Sigmoid colon (tissue), 4 donors: ENCODE measurements at regions not wholly inside any gene's neighbourhood (a gene's known extent, or its start where the extent isn't known, plus 50 kb on each side); places are given as distances from the start of the nearest gene placed in this dataset.

Source experiments
- CTCF ChIP-seq, 4 experiments: fragments of 450-650 bp in 3 of 4; fragments of 200-600 bp in 1 of 4; IDR thresholded peaks; one replicate each; pipeline ENCODE4 v1.5.1; 2016 to 2019; ENCODE audit warnings: antibody characterized with exemption in 4 of 4, mild to moderate bottlenecking in 3 of 4, moderate library complexity in 2 of 4
- POLR2A ChIP-seq, 2 donors: fragments of 450-650 bp; IDR thresholded peaks; one replicate each; pipeline ENCODE4 v1.6.1; 2016; ENCODE audit warnings: antibody characterized with exemption in 2 of 2, mild to moderate bottlenecking in 2 of 2, moderate library complexity in 2 of 2
- POLR2AphosphoS5 ChIP-seq, 4 donors: sonication (generic); formaldehyde crosslinking; IDR thresholded peaks; one replicate each; pipeline ENCODE4 v1.6.1; 2017; ENCODE audit warnings: antibody characterized with exemption in 4 of 4

- TF ChIP-seq POLR2A (IDR thresholded peaks at IDR 0.05) (no peak), CTCF (IDR thresholded peaks at IDR 0.05) (no peak), POLR2AphosphoS5 (IDR thresholded peaks at IDR 0.05) (no peak)
Measured at GRCh38 chr2:43038034-43038695, 188.2 kb downstream of the ZFP36L2 start.
